ENCODE measurements at regions not wholly inside any gene's neighbourhood (a gene's known extent, or its start where the extent isn't known, plus 50 kb on each side); places are given as distances from the start of the nearest gene placed in this dataset.

- in situ Hi-C loops (cut with MboI; ENCODE audit: low sequenced_read_pairs), result no loop called here
Measured at GRCh38 chr1:34270181-34270580, 93.5 kb downstream of the C1orf94 start.

GRCh38 chr1:34272152-34272551, 95.4 kb downstream of the C1orf94 start:
- in situ Hi-C loops (cut with MboI; ENCODE audit: low sequenced_read_pairs), result no loop called here

- in situ Hi-C loops (cut with MboI; ENCODE audit: low sequenced_read_pairs), result no loop called here
Measured at GRCh38 chr1:34275150-34275549, 98.4 kb downstream of the C1orf94 start.

GRCh38 chr1:34276606-34277005, 99.9 kb downstream of the C1orf94 start:
- in situ Hi-C loops (cut with MboI; ENCODE audit: low sequenced_read_pairs), result no loop called here

- in situ Hi-C loops (cut with MboI; ENCODE audit: low sequenced_read_pairs), result no loop called here
Measured at GRCh38 chr1:34277150-34277549, 100.4 kb downstream of the C1orf94 start.

- in situ Hi-C loops (cut with MboI; ENCODE audit: low sequenced_read_pairs), result no loop called here
Measured at GRCh38 chr1:34278211-34278610, 101.5 kb downstream of the C1orf94 start.

GRCh38 chr1:34279971-34280370, 103.3 kb downstream of the C1orf94 start:
- in situ Hi-C loops (cut with MboI; ENCODE audit: low sequenced_read_pairs), result no loop called here

- in situ Hi-C loops (cut with MboI; ENCODE audit: low sequenced_read_pairs), result no loop called here
Measured at GRCh38 chr1:34280509-34280908, 103.8 kb downstream of the C1orf94 start.

GRCh38 chr1:34283142-34283541, 106.4 kb downstream of the C1orf94 start:
- in situ Hi-C loops (cut with MboI; ENCODE audit: low sequenced_read_pairs), result no loop called here

- in situ Hi-C loops (cut with MboI; ENCODE audit: low sequenced_read_pairs), result no loop called here
Measured at GRCh38 chr1:34286511-34286910, 109.8 kb downstream of the C1orf94 start.

- in situ Hi-C loops (cut with MboI; ENCODE audit: low sequenced_read_pairs), result no loop called here
Measured at GRCh38 chr1:34290831-34291230, 114.1 kb downstream of the C1orf94 start.

GRCh38 chr1:34292472-34292871, 115.8 kb downstream of the C1orf94 start:
- in situ Hi-C loops (cut with MboI; ENCODE audit: low sequenced_read_pairs), result no loop called here

GRCh38 chr1:34296059-34296458, 119.4 kb downstream of the C1orf94 start:
- in situ Hi-C loops (cut with MboI; ENCODE audit: low sequenced_read_pairs), result no loop called here

- in situ Hi-C loops (cut with MboI; ENCODE audit: low sequenced_read_pairs), result no loop called here
Measured at GRCh38 chr1:34302798-34303197, 126.1 kb downstream of the C1orf94 start.

GRCh38 chr1:34303218-34303617, 126.5 kb downstream of the C1orf94 start:
- in situ Hi-C loops (cut with MboI; ENCODE audit: low sequenced_read_pairs), result no loop called here

- in situ Hi-C loops (cut with MboI; ENCODE audit: low sequenced_read_pairs), result no loop called here
Measured at GRCh38 chr1:34306568-34306967, 129.9 kb downstream of the C1orf94 start.

- in situ Hi-C loops (cut with MboI; ENCODE audit: low sequenced_read_pairs), result no loop called here
Measured at GRCh38 chr1:34312359-34312758, 135.7 kb downstream of the C1orf94 start.

GRCh38 chr1:34315974-34316373, 139.3 kb downstream of the C1orf94 start:
- in situ Hi-C loops (cut with MboI; ENCODE audit: low sequenced_read_pairs), result no loop called here

GRCh38 chr1:34316773-34317172, 140.1 kb downstream of the C1orf94 start:
- in situ Hi-C loops (cut with MboI; ENCODE audit: low sequenced_read_pairs), result no loop called here

- in situ Hi-C loops (cut with MboI; ENCODE audit: low sequenced_read_pairs), result no loop called here
Measured at GRCh38 chr1:34319218-34319617, 142.5 kb downstream of the C1orf94 start.

GRCh38 chr1:34320053-34320669, 143.5 kb downstream of the C1orf94 start:
- in situ Hi-C loops (cut with MboI; ENCODE audit: low sequenced_read_pairs), result no loop called here

- in situ Hi-C loops (cut with MboI; ENCODE audit: low sequenced_read_pairs), result no loop called here
Measured at GRCh38 chr1:34322969-34323368, 146.3 kb downstream of the C1orf94 start.

- in situ Hi-C loops (cut with MboI; ENCODE audit: low sequenced_read_pairs), result no loop called here
Measured at GRCh38 chr1:34324879-34325440, 148.3 kb downstream of the C1orf94 start.

All from HL-60/S4 treated with retinoic acid at 250 ng/mL for 4 days and 3 days (cell line).